Testis (tissue), 2 donors: ENCODE measurements at regions not wholly inside any gene's neighbourhood (a gene's known extent, or its start where the extent isn't known, plus 50 kb on each side); places are given as distances from the start of the nearest gene placed in this dataset.

Source experiments
- POLR2A ChIP-seq: fragments of 450-650 bp; IDR thresholded peaks from one replicate; pipeline ENCODE4 v1.6.1; 2017; ENCODE audit warnings: antibody characterized with exemption, mild to moderate bottlenecking, moderate library complexity
- TF ChIP-seq, protein P1 (sequence below), 3 experiments: fragments of 450-650 bp in 2 of 3; fragments of 200-600 bp in 1 of 3; sonication (generic) in 1 of 3; IDR thresholded peaks; one replicate each; pipeline ENCODE4 v1.5.1; 2016 to 2019; ENCODE audit warnings: antibody characterized with exemption in 3 of 3, mild to moderate bottlenecking in 2 of 3, moderate library complexity in 1 of 3

DNA sequence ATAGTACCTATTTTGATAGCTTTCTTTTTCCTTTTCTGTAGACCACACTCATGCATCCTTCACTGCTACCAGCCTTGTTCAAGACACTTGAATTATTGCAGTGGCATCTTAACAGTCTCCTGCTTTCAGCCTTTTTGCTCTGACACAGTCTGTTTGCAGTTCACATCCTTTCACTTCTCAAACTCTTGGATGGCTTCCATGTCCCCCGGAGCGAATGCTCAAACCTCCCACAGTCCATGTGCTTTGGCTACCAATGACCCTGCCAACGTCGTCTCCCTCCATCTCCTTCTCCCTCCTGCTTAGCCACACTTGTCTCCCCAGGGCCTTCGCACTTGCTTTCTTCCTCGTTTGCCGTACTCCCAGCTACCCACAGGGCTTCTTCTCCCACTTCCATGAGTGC is 270.0 kb upstream of the ZFP64 start:
- TF ChIP-seq, protein P1, sequence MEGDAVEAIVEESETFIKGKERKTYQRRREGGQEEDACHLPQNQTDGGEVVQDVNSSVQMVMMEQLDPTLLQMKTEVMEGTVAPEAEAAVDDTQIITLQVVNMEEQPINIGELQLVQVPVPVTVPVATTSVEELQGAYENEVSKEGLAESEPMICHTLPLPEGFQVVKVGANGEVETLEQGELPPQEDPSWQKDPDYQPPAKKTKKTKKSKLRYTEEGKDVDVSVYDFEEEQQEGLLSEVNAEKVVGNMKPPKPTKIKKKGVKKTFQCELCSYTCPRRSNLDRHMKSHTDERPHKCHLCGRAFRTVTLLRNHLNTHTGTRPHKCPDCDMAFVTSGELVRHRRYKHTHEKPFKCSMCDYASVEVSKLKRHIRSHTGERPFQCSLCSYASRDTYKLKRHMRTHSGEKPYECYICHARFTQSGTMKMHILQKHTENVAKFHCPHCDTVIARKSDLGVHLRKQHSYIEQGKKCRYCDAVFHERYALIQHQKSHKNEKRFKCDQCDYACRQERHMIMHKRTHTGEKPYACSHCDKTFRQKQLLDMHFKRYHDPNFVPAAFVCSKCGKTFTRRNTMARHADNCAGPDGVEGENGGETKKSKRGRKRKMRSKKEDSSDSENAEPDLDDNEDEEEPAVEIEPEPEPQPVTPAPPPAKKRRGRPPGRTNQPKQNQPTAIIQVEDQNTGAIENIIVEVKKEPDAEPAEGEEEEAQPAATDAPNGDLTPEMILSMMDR (IDR thresholded peaks at IDR 0.05): no peak
- no peak for TF ChIP-seq POLR2A
